ENCODE measurements at regions not wholly inside any gene's neighbourhood (a gene's known extent, or its start where the extent isn't known, plus 50 kb on each side); places are given as distances from the start of the nearest gene placed in this dataset.
"Not testable (repeated sequence)": the region's sequence is repeated elsewhere in the genome, so short reads cannot be mapped to it uniquely, and the experiment has no call there.

DNA sequence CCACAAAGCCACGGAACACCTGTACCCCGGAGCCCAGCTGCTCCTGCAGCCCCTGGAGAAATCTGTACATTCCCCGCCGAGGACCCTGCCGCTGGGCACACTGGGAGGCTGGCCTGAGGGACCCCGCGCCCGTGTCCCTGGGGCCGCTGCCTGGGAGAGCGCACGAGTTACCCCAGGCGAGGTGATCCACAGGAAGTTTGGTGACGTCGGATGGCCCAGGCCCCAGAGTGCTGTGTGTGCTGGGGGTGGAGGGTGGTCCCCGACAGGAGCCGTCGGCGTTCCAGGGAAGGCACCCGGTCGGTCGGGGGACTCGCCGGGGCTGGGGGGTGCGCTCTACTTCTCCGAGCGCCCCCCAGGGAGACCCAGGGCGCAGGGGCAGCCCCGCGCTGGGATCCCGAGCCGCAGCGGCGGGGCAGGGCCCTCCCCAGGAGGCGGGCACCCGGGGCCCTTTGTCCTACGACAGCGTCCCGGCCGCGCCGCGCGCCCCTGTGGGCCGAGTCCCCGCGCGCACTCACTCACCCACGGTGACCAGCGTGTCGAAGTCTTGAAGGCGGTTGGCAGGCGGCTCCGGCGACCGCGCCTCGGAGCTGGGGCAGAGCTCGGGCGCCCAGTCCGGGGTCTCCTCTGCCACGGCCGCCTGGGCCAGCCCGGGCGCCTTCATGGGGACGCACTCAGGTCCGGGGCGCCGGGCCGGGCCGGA lies 129.5 kb upstream of the PRKX start:
- H3K36me3 Mint-ChIP-seq (ENCODE audit: low read depth, unreplicated experiment); H3K4me1 Mint-ChIP-seq (ENCODE audit: low read depth, unreplicated experiment); H3K9me3 ChIP-seq (ENCODE audit: insufficient read depth, low read depth, low read length); H3K9me3 Mint-ChIP-seq (ENCODE audit: unreplicated experiment); H3K27me3 Mint-ChIP-seq (ENCODE audit: low read depth, unreplicated experiment); H3K79me2 ChIP-seq (ENCODE audit: insufficient read depth, low read length); H2AFZ ChIP-seq (ENCODE audit: low read depth, low read length); H3K27me3 ChIP-seq (ENCODE audit: insufficient read depth, low read length); DNase-seq (ENCODE audit: low read depth); H3K27ac ChIP-seq (ENCODE audit: low read depth, low read length); FAIRE-seq; H3K4me3 Mint-ChIP-seq (ENCODE audit: unreplicated experiment); H3K4me1 ChIP-seq (ENCODE audit: insufficient read depth, low read length); H3K4me3 ChIP-seq (ENCODE audit: insufficient read depth, low read depth, low read length); H3K9ac ChIP-seq (ENCODE audit: low read length); H3K36me3 ChIP-seq (ENCODE audit: insufficient read depth, low read length); H4K20me1 ChIP-seq (ENCODE audit: insufficient read depth, low read length); H3K27ac Mint-ChIP-seq (ENCODE audit: unreplicated experiment): not testable (repeated sequence)
- peak overlapping the region; percentile 36 for H3K4me2 ChIP-seq (ENCODE audit: low read length)

- H3K4me1 ChIP-seq (ENCODE audit: insufficient read depth, low read length); H3K36me3 ChIP-seq (ENCODE audit: insufficient read depth, low read length); H3K4me2 ChIP-seq (ENCODE audit: low read length); H3K9ac ChIP-seq (ENCODE audit: low read length); H3K9me3 ChIP-seq (ENCODE audit: insufficient read depth, low read depth, low read length); H3K9me3 Mint-ChIP-seq (ENCODE audit: unreplicated experiment); H3K4me1 Mint-ChIP-seq (ENCODE audit: low read depth, unreplicated experiment); H3K27me3 Mint-ChIP-seq (ENCODE audit: low read depth, unreplicated experiment); H3K79me2 ChIP-seq (ENCODE audit: insufficient read depth, low read length); H3K27ac Mint-ChIP-seq (ENCODE audit: unreplicated experiment); H3K4me3 Mint-ChIP-seq (ENCODE audit: unreplicated experiment); H2AFZ ChIP-seq (ENCODE audit: low read depth, low read length); H4K20me1 ChIP-seq (ENCODE audit: insufficient read depth, low read length); H3K27me3 ChIP-seq (ENCODE audit: insufficient read depth, low read length); FAIRE-seq; H3K36me3 Mint-ChIP-seq (ENCODE audit: low read depth, unreplicated experiment); H3K27ac ChIP-seq (ENCODE audit: low read depth, low read length); H3K4me3 ChIP-seq (ENCODE audit: insufficient read depth, low read depth, low read length); DNase-seq (ENCODE audit: low read depth): not testable (repeated sequence)
Observed at GRCh38 chrX:3838754-3839153, 125.3 kb upstream of the PRKX start.

DNA sequence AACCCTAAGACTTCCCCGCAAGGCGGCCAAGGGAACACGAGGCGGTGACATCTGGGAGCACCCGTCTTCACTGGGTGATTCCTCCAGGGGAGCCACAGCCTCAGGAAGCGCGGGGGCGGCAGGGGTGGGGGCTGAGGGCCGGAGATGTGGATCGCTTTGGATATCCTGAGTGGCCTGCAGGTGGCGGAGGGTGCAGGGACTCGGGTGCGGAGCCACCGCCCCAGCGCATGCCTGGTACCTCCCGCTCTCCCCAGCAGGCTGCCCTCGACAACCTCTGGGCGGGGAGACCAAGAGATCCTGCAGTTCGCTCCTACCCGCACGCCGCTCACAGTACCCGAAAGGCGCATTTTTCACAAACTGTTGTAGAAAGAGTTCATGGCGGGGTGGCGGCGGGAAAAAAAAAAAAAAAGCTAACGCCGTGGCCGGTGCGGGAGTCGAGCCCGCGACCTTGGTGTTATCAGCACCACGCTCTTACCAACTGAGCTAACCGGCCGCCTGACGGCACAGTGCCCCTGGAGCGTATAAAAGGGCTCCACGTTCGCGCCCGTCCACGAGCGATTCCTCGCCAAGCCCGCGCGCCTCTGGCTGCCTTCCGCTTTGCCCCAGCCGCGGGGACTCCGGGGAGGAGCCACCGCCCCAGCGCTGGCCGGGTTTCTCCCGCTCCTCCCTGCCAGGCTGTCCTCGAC lies 124.7 kb upstream of the PRKX start:
- H3K27ac Mint-ChIP-seq (ENCODE audit: unreplicated experiment); H3K4me1 Mint-ChIP-seq (ENCODE audit: low read depth, unreplicated experiment); H3K36me3 Mint-ChIP-seq (ENCODE audit: low read depth, unreplicated experiment): not testable (repeated sequence)

GRCh38 chrX:3837211-3837610 lies 123.8 kb upstream of the PRKX start:
- not testable (repeated sequence) for H3K79me2 ChIP-seq (ENCODE audit: insufficient read depth, low read length); H3K27me3 ChIP-seq (ENCODE audit: insufficient read depth, low read length); H2AFZ ChIP-seq (ENCODE audit: low read depth, low read length); H3K4me3 ChIP-seq (ENCODE audit: insufficient read depth, low read depth, low read length); H3K9ac ChIP-seq (ENCODE audit: low read length); H3K27ac ChIP-seq (ENCODE audit: low read depth, low read length); H3K9me3 ChIP-seq (ENCODE audit: insufficient read depth, low read depth, low read length); H3K4me3 Mint-ChIP-seq (ENCODE audit: unreplicated experiment); H4K20me1 ChIP-seq (ENCODE audit: insufficient read depth, low read length); DNase-seq (ENCODE audit: low read depth); H3K4me1 ChIP-seq (ENCODE audit: insufficient read depth, low read length); H3K9me3 Mint-ChIP-seq (ENCODE audit: unreplicated experiment); H3K4me1 Mint-ChIP-seq (ENCODE audit: low read depth, unreplicated experiment); H3K36me3 ChIP-seq (ENCODE audit: insufficient read depth, low read length); H3K27me3 Mint-ChIP-seq (ENCODE audit: low read depth, unreplicated experiment); FAIRE-seq; H3K36me3 Mint-ChIP-seq (ENCODE audit: low read depth, unreplicated experiment); H3K27ac Mint-ChIP-seq (ENCODE audit: unreplicated experiment); H3K4me2 ChIP-seq (ENCODE audit: low read length)

More for the DNA sequence above, 124.7 kb upstream of the PRKX start:
- not testable (repeated sequence) for H3K27ac ChIP-seq (ENCODE audit: low read depth, low read length); DNase-seq (ENCODE audit: low read depth); H3K36me3 ChIP-seq (ENCODE audit: insufficient read depth, low read length); H3K4me3 Mint-ChIP-seq (ENCODE audit: unreplicated experiment); H3K4me2 ChIP-seq (ENCODE audit: low read length); H3K27me3 Mint-ChIP-seq (ENCODE audit: low read depth, unreplicated experiment); H3K9ac ChIP-seq (ENCODE audit: low read length); H4K20me1 ChIP-seq (ENCODE audit: insufficient read depth, low read length); H3K4me1 ChIP-seq (ENCODE audit: insufficient read depth, low read length); FAIRE-seq; H2AFZ ChIP-seq (ENCODE audit: low read depth, low read length); H3K27me3 ChIP-seq (ENCODE audit: insufficient read depth, low read length); H3K79me2 ChIP-seq (ENCODE audit: insufficient read depth, low read length); H3K4me3 ChIP-seq (ENCODE audit: insufficient read depth, low read depth, low read length); H3K9me3 Mint-ChIP-seq (ENCODE audit: unreplicated experiment); H3K9me3 ChIP-seq (ENCODE audit: insufficient read depth, low read depth, low read length)

GRCh38 chrX:3833761-3834542 lies 120.5 kb upstream of the PRKX start:
- FAIRE-seq; H3K27ac Mint-ChIP-seq (ENCODE audit: unreplicated experiment); H3K4me3 Mint-ChIP-seq (ENCODE audit: unreplicated experiment); H3K4me1 Mint-ChIP-seq (ENCODE audit: low read depth, unreplicated experiment); H3K27me3 ChIP-seq (ENCODE audit: insufficient read depth, low read length); H2AFZ ChIP-seq (ENCODE audit: low read depth, low read length); H3K9me3 Mint-ChIP-seq (ENCODE audit: unreplicated experiment); H3K9me3 ChIP-seq (ENCODE audit: insufficient read depth, low read depth, low read length); DNase-seq (ENCODE audit: low read depth); H4K20me1 ChIP-seq (ENCODE audit: insufficient read depth, low read length); H3K36me3 Mint-ChIP-seq (ENCODE audit: low read depth, unreplicated experiment); H3K9ac ChIP-seq (ENCODE audit: low read length); H3K4me3 ChIP-seq (ENCODE audit: insufficient read depth, low read depth, low read length); H3K27me3 Mint-ChIP-seq (ENCODE audit: low read depth, unreplicated experiment); H3K4me1 ChIP-seq (ENCODE audit: insufficient read depth, low read length); H3K27ac ChIP-seq (ENCODE audit: low read depth, low read length); H3K4me2 ChIP-seq (ENCODE audit: low read length); H3K36me3 ChIP-seq (ENCODE audit: insufficient read depth, low read length); H3K79me2 ChIP-seq (ENCODE audit: insufficient read depth, low read length): not testable (repeated sequence)

- H3K4me3 Mint-ChIP-seq (ENCODE audit: unreplicated experiment); H3K79me2 ChIP-seq (ENCODE audit: insufficient read depth, low read length); H3K4me1 Mint-ChIP-seq (ENCODE audit: low read depth, unreplicated experiment); H3K9ac ChIP-seq (ENCODE audit: low read length); H3K9me3 ChIP-seq (ENCODE audit: insufficient read depth, low read depth, low read length); H3K4me1 ChIP-seq (ENCODE audit: insufficient read depth, low read length); DNase-seq (ENCODE audit: low read depth); H4K20me1 ChIP-seq (ENCODE audit: insufficient read depth, low read length); H3K36me3 Mint-ChIP-seq (ENCODE audit: low read depth, unreplicated experiment); H3K27ac ChIP-seq (ENCODE audit: low read depth, low read length); H3K27me3 ChIP-seq (ENCODE audit: insufficient read depth, low read length); H3K4me3 ChIP-seq (ENCODE audit: insufficient read depth, low read depth, low read length); H3K27me3 Mint-ChIP-seq (ENCODE audit: low read depth, unreplicated experiment); H2AFZ ChIP-seq (ENCODE audit: low read depth, low read length); H3K4me2 ChIP-seq (ENCODE audit: low read length); H3K27ac Mint-ChIP-seq (ENCODE audit: unreplicated experiment); FAIRE-seq; H3K36me3 ChIP-seq (ENCODE audit: insufficient read depth, low read length); H3K9me3 Mint-ChIP-seq (ENCODE audit: unreplicated experiment): not testable (repeated sequence)
Observed at GRCh38 chrX:3830020-3830419, 116.6 kb upstream of the PRKX start.

Measured in astrocyte (in vitro differentiated cells and primary cell).